Neural cell (in vitro differentiated cells): ENCODE measurements at regions not wholly inside any gene's neighbourhood (a gene's known extent, or its start where the extent isn't known, plus 50 kb on each side); places are given as distances from the start of the nearest gene placed in this dataset.

Experiments
- H2AFZ ChIP-seq: fragments of 200-600, 300-800 bp; sonication (generic), shearing (Covaris generic); 2 replicates; pipeline ENCODE4 v1.6.0; 2014; ENCODE audit warnings: low read depth, mild to moderate bottlenecking, antibody characterized with exemption, low read length, moderate library complexity
- H3F3A ChIP-seq: fragments of 200-600 bp; shearing (Covaris generic); 2 replicates; pipeline ENCODE4 v1.6.1; 2016; ENCODE audit warnings: mild to moderate bottlenecking, moderate library complexity, mixed read lengths, antibody characterized with exemption, low read length; ENCODE audit not compliant: insufficient read depth, poor library complexity, severe bottlenecking
- H3K27ac ChIP-seq: fragments of 200-600, 300-800 bp; sonication (generic), shearing (Covaris generic); 2 replicates; pipeline ENCODE4 v1.5.1; 2014; ENCODE audit warnings: mild to moderate bottlenecking, low read length, moderate library complexity
- H3K27me3 ChIP-seq: fragments of 300-800, 200-600 bp; sonication (generic), shearing (Covaris generic); 2 replicates; pipeline ENCODE4 v1.6.0; 2014; ENCODE audit warnings: mild to moderate bottlenecking, low read depth, low read length, moderate library complexity; ENCODE audit not compliant: insufficient read depth
- H3K36me3 ChIP-seq: fragments of 300-800, 200-600 bp; sonication (generic), shearing (Covaris generic); 2 replicates; pipeline ENCODE4 v1.5.1; 2014; ENCODE audit warnings: mild to moderate bottlenecking, antibody characterized with exemption, low read length, moderate library complexity; ENCODE audit not compliant: insufficient read depth
- H3K4me2 ChIP-seq: fragments of 300-800, 200-600 bp; sonication (generic), shearing (Covaris generic); 2 replicates; pipeline ENCODE4 v1.6.0; 2014; ENCODE audit warnings: mild to moderate bottlenecking, low read length
- H3K4me3 ChIP-seq: fragments of 300-800, 200-600 bp; sonication (generic), shearing (Covaris generic); 2 replicates; pipeline ENCODE4 v1.5.1; 2014; ENCODE audit warnings: mild to moderate bottlenecking, low read length, moderate library complexity
- H3K79me2 ChIP-seq: fragments of 200-600 bp; shearing (Covaris generic); replicated peaks from 2 replicates; pipeline ENCODE4 v1.6.0; 2014; ENCODE audit warnings: mild to moderate bottlenecking, low read length, moderate library complexity; ENCODE audit not compliant: insufficient read depth
- H3K9ac ChIP-seq: fragments of 300-800, 200-600 bp; sonication (generic), shearing (Covaris generic); 2 replicates; pipeline ENCODE4 v1.6.1; 2016; ENCODE audit warnings: mild to moderate bottlenecking, low read length, mixed read lengths
- H3K9me2 ChIP-seq: fragments of 200-600 bp; shearing (Covaris generic); 2 replicates; pipeline ENCODE4 v1.6.1; 2016; ENCODE audit warnings: mild to moderate bottlenecking, low read length, mixed read lengths; ENCODE audit not compliant: insufficient read depth
- H3K9me3 ChIP-seq: fragments of 200-600, 300-800 bp; sonication (generic), shearing (Covaris generic); 2 replicates; pipeline ENCODE4 v1.6.1; 2016; ENCODE audit warnings: mild to moderate bottlenecking, mixed run types, low read length, moderate library complexity, mixed read lengths
- H4K20me1 ChIP-seq: fragments of 200-600 bp; shearing (Covaris generic); 2 replicates; pipeline ENCODE4 v1.6.1; 2016; ENCODE audit warnings: mild to moderate bottlenecking, mixed run types; ENCODE audit not compliant: insufficient read depth
- EP300 ChIP-seq: fragments of 450-650 bp; conservative IDR thresholded peaks from 2 replicates; pipeline ENCODE4 v1.6.1; 2014; ENCODE audit warnings: antibody characterized with exemption, mild to moderate bottlenecking, moderate library complexity; ENCODE audit not compliant: poor library complexity, severe bottlenecking
- EZH2 ChIP-seq: fragments of 200-600, 300-800 bp; shearing (Covaris generic), sonication (generic); IDR thresholded peaks from 2 replicates; pipeline ENCODE4 v1.6.1; 2014; ENCODE audit warnings: antibody characterized with exemption, low read length, borderline replicate concordance, mild to moderate bottlenecking; ENCODE audit not compliant: insufficient read depth, poor library complexity, severe bottlenecking
- MXI1 ChIP-seq: fragments of 450-650 bp; conservative IDR thresholded peaks from 2 replicates; pipeline ENCODE4 v1.6.1; 2014; ENCODE audit warnings: antibody characterized with exemption, mild to moderate bottlenecking; ENCODE audit not compliant: poor library complexity, severe bottlenecking
- POLR2AphosphoS5 ChIP-seq: IDR thresholded peaks from 2 replicates; pipeline ENCODE4 v1.6.1; 2012
- RAD21 ChIP-seq: fragments of 450-650 bp; conservative IDR thresholded peaks from 2 replicates; pipeline ENCODE4 v1.6.1; 2014; ENCODE audit warnings: antibody characterized with exemption, mild to moderate bottlenecking, moderate library complexity
- REST ChIP-seq: IDR thresholded peaks from 2 replicates; pipeline ENCODE4 v1.6.1; 2012; ENCODE audit warnings: borderline replicate concordance
- SMC3 ChIP-seq: fragments of 450-650 bp; conservative IDR thresholded peaks from 2 replicates; pipeline ENCODE4 v1.6.1; 2014; ENCODE audit warnings: antibody characterized with exemption, mild to moderate bottlenecking, moderate library complexity; ENCODE audit not compliant: poor library complexity
- TAF1 ChIP-seq: IDR thresholded peaks from 2 replicates; pipeline ENCODE4 v1.6.1; 2012; ENCODE audit warnings: low read depth
- TF ChIP-seq, protein P1 (sequence below): fragments of 450-650 bp; IDR thresholded peaks from 2 replicates; pipeline ENCODE4 v1.5.1; 2014; ENCODE audit warnings: antibody characterized with exemption, mild to moderate bottlenecking, moderate library complexity; ENCODE audit not compliant: poor library complexity, severe bottlenecking

GRCh38 chr2:18297534-18298058, 262.9 kb downstream of the RDH14 start:
- Histone ChIP-seq H3K9ac (no peak overlapping the region), H4K20me1 (no peaks in the 10 kb centered on the region), H3K36me3 (no peaks in the 10 kb centered on the region), H3K4me3 (no peak overlapping the region), H3F3A (no peaks in the 10 kb centered on the region), H3K27me3 (no peaks in the 10 kb centered on the region), H3K9me2 (no peaks in the 10 kb centered on the region), H3K9me3 (no peaks in the 10 kb centered on the region), H3K27ac (no peak overlapping the region), H2AFZ (no peak overlapping the region), H3K79me2 (no peaks in the 10 kb centered on the region), H3K4me2 (no peak overlapping the region)
- TF ChIP-seq POLR2AphosphoS5 = no peak
- no peak for TF ChIP-seq EP300
- no peak for TF ChIP-seq TAF1
- TF ChIP-seq REST = no peak
- TF ChIP-seq, protein P1, sequence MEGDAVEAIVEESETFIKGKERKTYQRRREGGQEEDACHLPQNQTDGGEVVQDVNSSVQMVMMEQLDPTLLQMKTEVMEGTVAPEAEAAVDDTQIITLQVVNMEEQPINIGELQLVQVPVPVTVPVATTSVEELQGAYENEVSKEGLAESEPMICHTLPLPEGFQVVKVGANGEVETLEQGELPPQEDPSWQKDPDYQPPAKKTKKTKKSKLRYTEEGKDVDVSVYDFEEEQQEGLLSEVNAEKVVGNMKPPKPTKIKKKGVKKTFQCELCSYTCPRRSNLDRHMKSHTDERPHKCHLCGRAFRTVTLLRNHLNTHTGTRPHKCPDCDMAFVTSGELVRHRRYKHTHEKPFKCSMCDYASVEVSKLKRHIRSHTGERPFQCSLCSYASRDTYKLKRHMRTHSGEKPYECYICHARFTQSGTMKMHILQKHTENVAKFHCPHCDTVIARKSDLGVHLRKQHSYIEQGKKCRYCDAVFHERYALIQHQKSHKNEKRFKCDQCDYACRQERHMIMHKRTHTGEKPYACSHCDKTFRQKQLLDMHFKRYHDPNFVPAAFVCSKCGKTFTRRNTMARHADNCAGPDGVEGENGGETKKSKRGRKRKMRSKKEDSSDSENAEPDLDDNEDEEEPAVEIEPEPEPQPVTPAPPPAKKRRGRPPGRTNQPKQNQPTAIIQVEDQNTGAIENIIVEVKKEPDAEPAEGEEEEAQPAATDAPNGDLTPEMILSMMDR = no peak

GRCh38 chr2:18290386-18290785, 270.1 kb downstream of the RDH14 start:
- Histone ChIP-seq H3K9me2 (no peaks in the 10 kb centered on the region), H3K79me2 (no peaks in the 10 kb centered on the region), H3K27ac (no peak overlapping the region)

More at GRCh38 chr2:18290386-18290785, 270.1 kb downstream of the RDH14 start:
- no peak overlapping the region for H2AFZ ChIP-seq
- H3K36me3 ChIP-seq = no peaks in the 10 kb centered on the region
- H3F3A ChIP-seq = no peaks in the 10 kb centered on the region
- H3K9me3 ChIP-seq = no peaks in the 10 kb centered on the region
- no peak overlapping the region for H3K4me3 ChIP-seq
- H4K20me1 ChIP-seq = no peaks in the 10 kb centered on the region
- no peak overlapping the region for H3K4me2 ChIP-seq
- TF ChIP-seq, protein P1 = no peak
- no peak for TF ChIP-seq POLR2AphosphoS5
- TF ChIP-seq RAD21 = no peak
- TF ChIP-seq SMC3 = no peak
- no peak for TF ChIP-seq EZH2
- no peak for TF ChIP-seq REST
- TF ChIP-seq EP300 = no peak
- no peak for TF ChIP-seq MXI1
- no peak for TF ChIP-seq TAF1
- no peaks in the 10 kb centered on the region for H3K27me3 ChIP-seq
- H3K9ac ChIP-seq = no peak overlapping the region
